ENCODE measurements at regions not wholly inside any gene's neighbourhood (a gene's known extent, or its start where the extent isn't known, plus 50 kb on each side); places are given as distances from the start of the nearest gene placed in this dataset.
"Not testable (repeated sequence)": the region's sequence is repeated elsewhere in the genome, so short reads cannot be mapped to it uniquely, and the experiment has no call there.

DNA sequence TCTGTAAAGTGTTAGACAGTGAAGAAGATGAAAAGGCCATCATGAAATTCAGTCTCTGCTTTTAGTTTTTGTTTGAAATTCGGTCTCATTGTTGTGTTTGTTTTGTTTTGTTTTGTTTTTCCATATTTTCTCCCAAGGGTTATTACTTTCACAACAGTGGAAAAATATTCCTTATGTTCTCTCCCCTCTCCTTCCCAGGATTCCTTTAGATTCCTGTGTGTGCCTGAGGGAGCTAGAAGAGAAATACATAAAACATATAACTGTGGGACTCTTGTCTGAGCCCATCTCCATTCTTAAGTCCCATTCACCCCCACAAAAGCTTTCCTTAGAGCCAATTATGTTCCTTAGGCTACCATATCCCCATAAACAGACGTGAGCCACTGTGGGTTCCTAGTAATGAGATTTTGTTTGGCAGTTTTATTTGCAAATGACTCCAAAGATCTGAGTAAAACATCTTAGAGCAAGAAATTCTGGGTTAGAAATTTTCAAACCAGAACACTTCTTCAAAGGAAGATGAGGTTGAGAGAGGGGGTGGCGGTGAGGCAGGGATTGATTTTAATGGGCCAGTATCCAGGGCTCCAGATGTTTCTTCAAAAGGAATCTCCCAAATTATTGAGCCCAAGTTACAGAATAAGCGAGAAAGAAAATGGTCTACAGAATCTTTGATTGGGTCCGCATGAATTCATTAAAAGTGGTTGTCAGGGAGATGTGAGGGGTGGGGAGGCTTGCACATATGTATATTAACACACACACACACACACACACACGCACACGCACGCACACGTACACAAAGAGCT, 157.8 kb upstream of the TNP1 start:
- no peak for DNase-seq (ENCODE audit: low read depth in 1 of 2, low spot score in 1 of 2)

DNA sequence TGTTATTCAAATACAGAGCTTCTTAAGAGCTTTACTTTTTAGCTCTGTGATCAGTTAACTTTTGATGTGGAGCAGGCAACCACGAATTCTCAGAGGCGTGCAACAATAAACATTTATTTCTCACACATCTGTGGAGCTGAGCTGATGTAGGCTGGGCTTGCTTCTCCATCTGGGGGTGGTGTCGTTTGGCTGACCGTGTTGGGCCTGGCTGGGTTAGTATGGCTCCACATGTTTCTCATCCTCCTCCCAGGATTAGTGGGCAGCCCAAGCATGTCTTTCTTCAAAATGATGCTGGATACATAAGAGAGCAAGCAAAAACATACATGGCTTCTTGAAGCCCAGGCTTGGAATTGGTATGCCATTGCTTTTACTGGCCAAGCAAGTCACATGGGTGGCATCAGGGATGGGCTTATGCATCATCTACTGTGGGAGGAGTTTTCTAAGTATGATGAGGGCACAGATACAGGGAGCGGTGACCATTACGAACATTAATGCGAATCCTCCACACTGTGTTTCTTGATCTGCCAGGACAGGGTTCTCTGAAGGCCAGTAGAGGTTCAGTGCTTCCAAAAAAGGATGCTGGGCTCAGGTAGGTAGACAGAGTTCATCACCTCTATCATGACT, 157.0 kb upstream of the TNP1 start:
- no peak for DNase-seq (ENCODE audit: low read depth in 1 of 2, low spot score in 1 of 2)

DNA sequence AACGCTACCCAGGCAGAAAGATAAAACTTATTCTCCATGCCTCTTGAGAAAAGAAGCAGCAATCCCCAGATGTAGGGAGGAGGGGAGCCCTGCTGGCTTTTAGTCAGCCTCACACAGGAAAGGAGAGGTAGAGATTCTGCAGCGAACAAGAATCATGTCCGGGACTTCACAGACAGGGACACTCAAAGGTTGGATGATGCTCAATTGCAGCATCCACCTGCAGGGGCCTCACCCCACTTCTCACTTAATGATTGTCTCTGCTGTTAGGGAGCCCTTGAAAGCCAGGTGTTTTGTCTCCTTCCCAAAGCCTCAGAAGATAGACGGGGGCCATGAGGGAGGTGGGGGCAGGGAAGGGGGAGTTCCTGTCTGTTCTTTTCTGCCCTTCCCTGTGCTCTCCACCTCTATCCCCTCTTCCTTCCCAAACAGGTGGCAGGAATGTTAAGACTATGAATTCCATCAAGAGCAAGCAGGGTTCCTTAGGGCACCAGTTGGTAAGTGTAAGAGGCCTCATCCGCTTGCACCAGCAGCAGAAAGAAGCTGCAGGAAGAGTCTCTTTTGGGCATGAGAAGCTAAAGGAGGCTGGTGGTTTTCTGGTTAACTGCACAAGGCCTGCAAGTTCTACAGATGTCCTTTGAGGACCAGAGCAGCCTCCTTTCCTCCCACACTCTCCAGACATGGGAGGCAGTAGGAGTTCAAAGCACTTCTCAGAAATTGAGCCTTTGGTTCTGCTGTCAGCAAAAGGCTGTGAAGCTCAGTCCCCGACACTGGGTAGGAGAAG, 154.7 kb upstream of the TNP1 start:
- no peak for DNase-seq (ENCODE audit: low read depth in 1 of 2, low spot score in 1 of 2)

DNA sequence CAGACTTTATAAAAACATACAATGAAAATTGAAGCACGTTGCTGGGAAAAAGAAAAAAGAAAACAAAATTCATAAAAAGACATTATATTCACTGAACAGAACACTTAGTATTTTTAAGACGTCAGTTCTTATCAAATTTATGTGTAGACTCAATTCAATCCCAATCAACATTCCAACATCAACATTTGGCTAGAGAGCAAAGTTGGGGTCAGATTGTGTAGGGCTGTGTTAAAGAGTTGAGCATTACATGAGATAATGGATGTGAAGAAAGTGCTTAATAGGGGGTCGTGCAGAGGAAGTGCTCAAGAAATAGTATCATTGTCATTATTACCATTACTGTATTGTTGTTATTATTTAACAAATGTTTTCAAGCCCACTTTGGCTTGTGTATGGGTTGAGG, 154.1 kb upstream of the TNP1 start:
- no peak for DNase-seq (ENCODE audit: low read depth in 1 of 2, low spot score in 1 of 2)

DNA sequence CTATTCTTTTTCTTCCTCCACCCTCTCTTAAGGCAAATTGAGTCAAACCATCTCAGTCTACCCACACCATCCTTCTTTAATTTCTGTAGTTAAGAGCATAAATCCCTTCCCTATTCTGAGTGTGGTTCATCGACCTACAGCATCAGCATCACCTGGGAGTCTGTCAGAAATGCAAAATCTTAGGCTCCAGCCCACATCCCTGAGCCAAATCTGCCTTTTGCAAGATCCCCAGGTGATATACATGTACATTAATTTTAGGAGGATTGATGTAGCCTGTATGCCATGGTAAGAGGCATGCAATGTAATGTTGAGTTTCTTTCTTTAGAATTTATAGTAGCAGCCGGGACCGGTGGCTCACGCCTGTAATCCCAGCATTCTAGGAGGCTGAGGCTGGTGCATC, 151.7 kb upstream of the TNP1 start:
- DNase-seq (ENCODE audit: low read depth in 1 of 2, low spot score in 1 of 2) = no peak

DNA sequence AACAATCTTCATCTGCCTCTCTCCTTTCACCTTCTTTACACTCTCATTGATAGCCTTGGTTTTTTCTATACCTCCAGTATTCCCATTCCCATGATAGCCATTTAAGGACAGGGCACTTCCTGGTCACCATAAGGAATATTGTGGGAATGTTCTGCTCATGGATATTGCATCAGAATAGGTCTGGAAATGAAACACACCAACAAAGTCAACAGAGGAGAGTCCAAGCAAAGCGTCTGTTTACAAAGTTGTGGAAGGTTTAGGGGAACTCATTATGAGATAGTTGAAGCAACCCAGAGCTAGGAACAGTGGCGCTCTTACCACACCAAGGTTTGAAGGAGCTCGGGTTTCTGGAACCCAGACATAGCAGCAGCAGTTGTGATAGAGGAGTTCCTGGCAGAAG, 150.3 kb upstream of the TNP1 start:
- no peak for DNase-seq (ENCODE audit: low read depth in 1 of 2, low spot score in 1 of 2)

DNA sequence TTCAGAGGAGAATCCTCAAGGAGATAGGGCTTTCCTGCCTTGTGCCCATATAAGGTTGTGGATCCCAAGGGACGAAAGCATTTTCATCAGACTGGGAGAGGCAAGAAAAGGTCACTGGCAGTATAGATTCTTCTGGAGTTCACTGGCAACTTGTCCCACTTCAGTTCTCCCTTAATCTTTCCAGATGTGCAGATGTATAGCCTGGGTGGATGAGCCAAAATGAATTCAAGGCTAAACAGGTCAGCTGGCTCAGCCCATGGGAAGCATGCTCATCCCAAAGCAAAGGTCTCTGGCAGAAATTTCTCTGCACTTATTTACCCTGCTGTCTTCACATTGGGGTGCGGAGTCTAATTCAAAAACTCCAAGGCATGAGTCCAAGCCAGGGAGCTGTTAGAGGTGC, 148.9 kb upstream of the TNP1 start:
- no peak for DNase-seq (ENCODE audit: low read depth in 1 of 2, low spot score in 1 of 2)

DNA sequence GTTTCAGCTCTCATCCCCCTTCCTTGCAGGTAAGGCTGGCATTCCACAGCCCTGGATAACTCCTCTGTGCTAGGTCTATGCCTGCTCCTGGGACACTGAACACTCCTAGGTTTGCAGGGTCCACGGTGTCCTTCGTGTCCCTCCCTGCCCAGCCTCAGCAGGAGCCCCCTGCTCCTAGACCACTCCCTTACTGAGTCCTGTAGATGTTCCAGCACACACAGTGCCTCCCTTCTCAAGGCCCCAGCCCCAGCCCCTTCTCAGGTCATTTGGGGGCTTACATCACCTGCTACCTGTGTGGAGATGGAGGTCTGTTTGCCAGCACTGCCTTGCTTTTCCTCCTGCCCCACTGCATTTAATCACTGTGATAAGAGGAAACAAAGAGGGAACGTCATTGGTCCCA, 146.4 kb upstream of the TNP1 start:
- DNase-seq (ENCODE audit: low read depth in 1 of 2, low spot score in 1 of 2) = no peak

DNA sequence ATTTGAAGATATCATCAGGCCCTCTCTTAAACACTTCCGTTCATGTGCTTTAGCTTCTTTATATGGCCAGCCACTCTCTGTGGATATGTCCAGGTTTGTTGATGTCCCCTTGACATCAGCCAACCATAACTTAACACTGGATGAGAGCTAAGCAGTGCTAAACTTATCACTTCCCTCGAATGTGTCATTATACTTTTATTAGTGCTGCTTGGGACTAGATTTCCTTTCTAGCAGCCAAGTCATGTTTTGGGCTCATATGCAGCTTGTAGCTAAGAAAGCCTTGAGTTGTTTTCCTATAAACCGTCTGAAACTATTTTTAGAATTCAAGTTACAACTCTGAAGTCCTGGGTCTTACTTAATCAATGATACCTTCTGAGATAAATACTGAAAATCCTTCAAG, 144.8 kb upstream of the TNP1 start:
- DNase-seq (ENCODE audit: low read depth in 1 of 2, low spot score in 1 of 2) = no peak

DNA sequence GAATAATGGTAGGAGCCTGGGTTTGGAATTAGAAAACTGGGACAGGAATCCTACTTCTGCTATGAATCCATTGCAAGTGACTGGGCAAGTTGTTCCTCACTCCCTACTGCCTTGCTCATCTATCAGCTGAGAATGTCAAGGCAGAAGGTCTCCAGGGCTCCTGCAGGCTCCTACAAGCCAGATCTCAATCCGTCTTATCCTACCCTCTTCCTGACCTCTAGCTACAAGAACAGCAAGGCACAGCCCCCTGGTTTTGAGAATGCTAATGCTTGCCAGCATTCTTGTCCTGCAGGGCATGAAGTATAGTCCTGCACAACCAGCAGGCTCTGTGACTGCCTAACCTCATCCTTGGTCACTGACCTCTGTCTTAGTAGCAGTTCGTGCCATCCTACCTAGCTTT, 141.9 kb upstream of the TNP1 start:
- DNase-seq (ENCODE audit: low read depth in 1 of 2, low spot score in 1 of 2) = no peak

DNA sequence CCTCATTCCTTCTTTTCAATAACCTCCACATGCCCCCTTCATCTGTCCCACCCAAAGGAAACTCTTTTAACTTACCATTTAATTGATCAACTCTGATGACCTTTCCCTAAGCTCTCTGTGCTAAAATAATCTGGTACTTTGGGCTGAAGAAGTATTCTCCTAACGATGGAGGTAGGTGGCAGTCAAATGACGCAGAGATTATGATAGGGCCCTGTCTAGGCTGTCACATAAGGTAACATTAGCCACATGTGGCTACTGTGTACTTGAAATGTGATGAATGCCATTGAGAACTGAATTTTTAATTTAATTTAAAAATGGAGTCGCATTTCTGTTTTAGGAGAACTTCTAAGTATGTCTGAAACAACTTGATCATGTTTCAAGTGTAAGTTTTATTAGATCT, 140.5 kb upstream of the TNP1 start:
- no peak for DNase-seq (ENCODE audit: low read depth in 1 of 2, low spot score in 1 of 2)

DNA sequence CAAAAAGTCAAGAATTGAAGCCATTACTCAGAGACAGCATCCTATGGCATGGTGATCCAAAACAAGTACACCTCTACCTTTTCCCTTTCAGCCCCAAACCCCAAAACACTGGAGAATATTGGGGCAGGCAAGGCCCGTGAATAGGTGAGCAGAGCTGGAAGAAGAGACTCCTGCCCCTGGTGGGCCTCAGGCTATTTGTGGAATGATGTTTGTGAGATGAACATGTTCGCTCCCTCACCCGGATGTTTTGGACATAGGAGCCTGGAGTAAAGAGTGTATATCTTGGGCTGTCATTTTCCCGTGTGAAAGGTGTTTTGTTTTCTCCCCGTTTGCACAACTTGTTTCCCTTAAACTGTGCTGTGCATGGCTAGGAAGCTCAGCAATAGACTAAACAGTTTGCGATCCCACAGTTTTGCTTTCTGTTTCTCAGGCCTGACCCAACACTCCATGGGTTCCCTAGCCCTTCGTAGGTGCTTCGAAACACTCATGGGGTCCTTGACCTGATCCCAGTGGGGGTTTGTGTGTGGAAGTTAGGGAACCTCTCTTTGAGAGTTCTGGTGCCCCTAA, 136.5 kb upstream of the TNP1 start:
- no peak for DNase-seq (ENCODE audit: low read depth in 1 of 2, low spot score in 1 of 2)

DNA sequence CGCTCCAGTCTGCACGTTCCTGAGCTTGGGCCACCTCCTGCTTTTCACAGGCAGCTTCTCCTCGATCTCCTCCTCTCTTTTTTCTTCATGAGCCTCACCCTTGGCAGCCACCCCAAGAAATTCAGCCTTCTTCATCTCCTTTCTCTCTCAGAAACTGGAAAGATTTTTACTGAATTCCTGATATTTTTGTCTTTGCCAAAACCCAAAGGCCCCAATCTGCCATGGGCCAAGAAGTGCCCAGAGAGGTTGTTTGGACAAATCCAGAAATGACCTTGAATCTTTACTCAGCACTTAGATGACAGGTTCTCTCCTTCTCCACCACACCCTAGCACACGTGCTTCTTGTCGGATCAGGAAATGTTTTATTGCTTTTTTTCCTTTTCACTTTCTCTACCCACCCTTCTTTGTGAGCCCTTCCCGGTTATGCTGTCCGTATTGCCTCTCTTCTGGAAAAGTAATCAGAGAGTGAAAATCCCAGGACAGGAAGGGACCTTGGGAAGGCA, 134.5 kb upstream of the TNP1 start:
- DNase-seq (ENCODE audit: low read depth in 1 of 2, low spot score in 1 of 2) = no peak

DNA sequence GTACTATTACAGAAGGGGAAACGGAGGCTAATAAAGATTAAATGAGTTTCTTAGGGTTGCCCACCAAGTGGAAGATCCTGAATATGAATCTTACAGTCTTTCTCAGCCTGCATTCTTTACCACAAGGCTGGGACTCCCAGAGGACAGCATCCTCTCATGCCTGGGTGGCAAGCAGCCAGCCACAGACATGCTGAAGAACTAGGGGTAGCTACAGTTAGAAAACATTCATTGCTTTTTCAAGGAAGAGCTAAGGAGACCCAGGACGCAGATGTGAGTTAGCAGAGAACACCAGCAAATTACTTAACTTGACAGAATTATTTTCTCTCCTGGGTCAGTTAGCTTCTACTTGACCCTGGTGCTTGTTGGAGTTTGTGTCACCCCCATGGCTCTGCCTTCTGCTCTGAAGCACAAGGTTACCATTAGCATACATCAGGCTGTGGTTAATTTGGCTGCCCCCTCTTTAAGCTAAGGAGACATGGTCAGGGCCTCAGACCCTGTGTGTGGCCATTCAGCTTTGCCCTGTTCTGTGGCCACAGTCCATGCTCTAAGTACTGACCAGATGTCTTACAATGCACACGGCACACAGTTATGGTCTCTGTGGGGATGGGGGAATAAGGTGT, 132.3 kb upstream of the TNP1 start:
- DNase-seq (ENCODE audit: low read depth in 1 of 2, low spot score in 1 of 2) = no peak

DNA sequence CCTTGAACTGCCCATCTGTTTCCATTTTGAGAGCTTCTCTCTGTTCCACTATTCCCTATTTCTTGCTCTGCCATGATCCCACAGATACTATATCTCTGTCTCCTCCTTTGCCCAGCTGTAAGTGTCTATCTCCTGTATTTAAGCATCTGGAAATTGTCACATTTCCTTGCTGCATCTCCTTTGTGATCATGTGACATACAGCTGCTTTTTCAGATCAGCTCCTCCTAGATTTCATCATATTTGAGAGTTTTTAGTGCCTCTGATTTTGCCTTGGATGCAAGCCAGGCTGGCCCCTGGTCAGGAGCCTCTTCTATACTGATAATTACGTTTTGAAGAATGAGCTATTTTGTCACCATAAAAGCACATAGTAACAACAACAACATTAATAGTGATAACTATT, 131.7 kb upstream of the TNP1 start:
- no peak for DNase-seq (ENCODE audit: low read depth in 1 of 2, low spot score in 1 of 2)

DNA sequence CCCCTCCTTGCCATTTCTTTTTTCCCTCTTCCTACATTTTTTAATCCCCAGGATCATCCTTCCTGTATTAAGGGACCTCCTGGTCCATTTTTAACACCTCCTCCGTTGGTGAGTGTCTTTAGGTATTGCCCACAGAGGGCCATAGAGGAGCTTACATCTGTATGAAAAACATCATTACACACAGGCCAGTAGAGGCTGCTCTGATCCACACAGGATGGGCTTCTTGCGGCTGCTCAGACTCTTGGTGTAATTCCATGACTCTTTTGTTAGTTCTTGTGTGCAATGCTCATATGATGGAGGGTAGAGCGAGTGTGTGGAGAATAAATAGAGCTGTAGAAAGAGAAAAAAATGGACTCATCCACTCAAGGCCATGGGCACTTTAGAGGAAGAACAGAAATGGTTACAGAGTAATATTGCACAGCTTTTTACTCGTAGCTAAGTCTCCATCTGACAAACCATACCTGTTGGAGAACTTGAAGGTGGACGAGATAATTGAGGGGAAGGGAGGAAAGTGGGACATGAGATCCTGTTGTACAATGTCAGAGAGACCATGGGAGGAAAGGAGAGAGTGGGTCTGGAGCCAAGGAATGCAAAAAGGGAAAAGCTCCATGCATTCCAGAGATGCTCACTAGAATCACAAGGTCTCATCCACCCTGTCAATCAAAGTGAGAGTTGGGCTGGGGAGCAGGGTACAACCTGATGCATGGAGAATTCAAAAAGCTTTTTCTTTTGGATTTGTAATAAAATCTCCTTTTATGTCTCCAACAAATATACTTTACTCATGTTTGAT, 129.7 kb upstream of the TNP1 start:
- DNase-seq (ENCODE audit: low read depth in 1 of 2, low spot score in 1 of 2) = no peak

DNA sequence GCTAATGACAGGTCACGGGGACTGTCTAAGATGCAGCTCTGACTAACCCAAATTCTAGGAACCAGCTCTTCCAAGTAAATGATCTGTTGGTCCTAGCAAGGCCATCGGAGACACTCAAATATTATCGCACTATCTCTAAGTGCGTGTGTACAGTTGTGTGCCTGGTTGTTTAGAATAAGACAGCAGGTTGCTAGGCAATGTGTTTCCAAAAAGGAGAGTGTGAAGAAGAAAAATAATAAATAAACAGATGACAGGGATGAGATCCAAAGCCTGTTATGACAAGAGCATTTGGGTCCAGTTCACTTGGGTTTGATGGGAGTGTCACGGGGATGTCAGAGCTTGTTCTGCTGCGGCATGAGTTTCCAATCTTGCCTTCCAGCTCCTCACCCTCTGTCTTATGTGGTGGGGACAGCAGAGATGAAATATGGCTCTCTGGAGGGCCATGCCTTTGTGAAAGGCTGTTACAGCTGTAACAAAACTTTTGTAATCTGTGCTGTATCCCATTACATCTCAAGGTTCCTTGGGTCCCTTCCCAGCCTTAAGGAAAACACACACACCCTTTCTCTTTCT, 127.5 kb upstream of the TNP1 start:
- DNase-seq (ENCODE audit: low read depth in 1 of 2, low spot score in 1 of 2) = no peak

DNA sequence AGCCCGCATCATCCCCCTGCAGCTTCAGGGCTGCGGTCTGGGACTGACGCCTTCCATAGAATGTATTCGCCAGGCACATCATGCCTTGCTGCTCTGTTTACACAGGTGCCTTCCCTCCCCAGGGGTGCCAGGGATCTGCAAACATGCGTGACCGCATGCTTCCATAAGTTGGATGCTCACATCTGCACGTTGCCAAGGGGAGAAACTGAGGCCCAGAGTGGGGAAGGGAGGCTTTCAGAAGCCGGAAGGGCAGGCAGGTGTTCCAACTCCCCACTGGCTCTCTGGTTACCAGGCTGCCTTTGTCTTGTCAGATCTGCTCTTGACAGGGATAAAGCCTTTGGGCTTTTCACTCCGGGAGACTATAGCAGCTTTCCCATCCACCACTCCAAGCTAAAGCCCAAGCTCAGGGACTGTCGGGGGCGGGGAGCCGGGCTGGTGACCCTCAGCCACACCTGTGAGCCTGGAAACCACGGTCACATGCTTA, 125.8 kb upstream of the TNP1 start:
- no peak for DNase-seq (ENCODE audit: low read depth in 1 of 2, low spot score in 1 of 2)

DNA sequence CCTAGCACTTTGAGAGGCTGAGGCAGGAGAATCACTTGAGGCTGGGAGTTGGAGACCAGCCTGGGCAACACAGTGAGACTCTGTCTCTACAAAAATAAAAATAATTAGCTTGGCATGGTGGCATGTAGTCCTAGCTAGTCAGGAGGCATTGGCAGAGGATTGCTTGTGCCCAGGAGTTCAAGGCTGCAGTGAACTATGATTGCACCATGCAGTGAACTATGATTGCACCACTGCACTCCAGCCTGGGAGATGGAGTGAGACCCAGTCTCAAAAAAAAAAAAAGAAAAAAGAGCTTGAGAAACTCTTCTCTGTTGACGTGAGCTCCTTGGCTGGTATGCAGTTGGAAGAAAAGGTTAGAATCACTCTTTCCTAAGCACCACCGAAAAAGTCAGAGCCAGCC, 125.1 kb upstream of the TNP1 start:
- no peak for DNase-seq (ENCODE audit: low read depth in 1 of 2, low spot score in 1 of 2)

DNA sequence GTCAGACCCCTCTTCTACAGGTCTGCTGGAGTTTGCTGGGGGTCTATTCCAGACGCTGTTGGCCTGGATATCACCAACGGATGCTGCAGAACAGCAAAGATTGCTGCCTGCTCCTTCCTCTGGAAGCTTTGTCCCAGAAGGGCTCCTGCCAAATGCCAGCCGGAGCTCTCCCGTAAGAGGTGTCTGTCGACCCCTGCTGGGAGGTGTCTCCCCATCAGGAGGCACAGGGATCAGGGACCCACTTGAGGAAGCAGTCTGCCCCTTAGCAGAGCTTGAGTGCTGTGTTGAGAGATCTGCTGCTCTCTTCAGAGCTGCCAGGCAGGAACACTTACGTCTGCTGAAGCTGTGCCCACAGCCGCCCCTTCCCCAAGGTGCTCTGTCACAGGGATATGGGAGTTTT, 122.1 kb upstream of the TNP1 start:
- DNase-seq (ENCODE audit: low read depth in 1 of 2, low spot score in 1 of 2) = not testable (repeated sequence)

Measured in activated T-helper 1 cell treated with anti-CD3 and anti-CD28 coated beads, Interleukin-2, amount 50 U/mL, for 16 hours (primary cell).